T-cell (primary cell): ENCODE measurements at regions not wholly inside any gene's neighbourhood (a gene's known extent, or its start where the extent isn't known, plus 50 kb on each side); places are given as distances from the start of the nearest gene placed in this dataset.

Experiments used
- ATAC-seq, 4 experiments: fragments of 200-7000 bp in 3 of 4; fragments of 150-1000 bp in 1 of 4; cut with Tn5 transposase; replicated peaks in 1 of 4; 1 replicate in 3 of 4; 2 replicates in 1 of 4; pipeline ENCODE4 v1.10.0; 2021; ENCODE audit warnings: moderate library complexity in 3 of 4, mild to moderate bottlenecking in 2 of 4, moderate number of reproducible peaks in 1 of 4
- CTCF ChIA-PET, 2 donors: fragments of 300-600 bp; sonication (Branson Sonifier 250); formaldehyde crosslinking; loops; one replicate each; lab custom pipeline; 2022; ENCODE audit warnings: antibody characterized with exemption in 2 of 2; lab: Charles Lee
- POLR2A ChIA-PET, 2 donors: fragments of 300-600 bp; sonication (Branson Sonifier 250); formaldehyde crosslinking; loops; one replicate each; lab custom pipeline; 2022; ENCODE audit warnings: antibody characterized with exemption in 2 of 2; lab: Charles Lee
- DNase-seq, 35 experiments: peaks; one replicate each; pipeline versions ENCODE4 v3.0.0 to v3.0.0-alpha.2; 2013 to 2023
- H3K27ac ChIP-seq: one replicate; pipeline ENCODE4 v1.5.1; 2013; ENCODE audit warnings: low read length
- H3K27me3 ChIP-seq, 2 experiments: replicated peaks in 1 of 2; 1 replicate in 1 of 2; 2 replicates in 1 of 2; pipeline versions ENCODE4 v1.6.1 to v1.7.0; 2013; ENCODE audit warnings: low read length in 1 of 2, mixed read lengths in 1 of 2; ENCODE audit not compliant: control insufficient read depth in 2 of 2, insufficient read depth in 2 of 2; ENCODE audit errors: extremely low read depth in 1 of 2
- H3K36me3 ChIP-seq, 2 donors: 1 replicate in 1 of 2; 2 replicates in 1 of 2; pipeline versions ENCODE4 v1.6.1 to v1.7.0; 2013; ENCODE audit warnings: low read length in 1 of 2; ENCODE audit not compliant: control insufficient read depth in 2 of 2, insufficient read depth in 1 of 2; ENCODE audit errors: extremely low read depth in 1 of 2
- H3K4me1 ChIP-seq, 2 experiments: 1 replicate in 1 of 2; 2 replicates in 1 of 2; pipeline versions ENCODE4 v1.6.1 to v1.7.0; 2013; ENCODE audit warnings: low read length in 2 of 2, mixed read lengths in 1 of 2; ENCODE audit not compliant: insufficient read depth in 2 of 2, control insufficient read depth in 1 of 2; ENCODE audit errors: extremely low read depth in 1 of 2
- H3K4me3 ChIP-seq, 2 donors: 1 replicate in 1 of 2; 2 replicates in 1 of 2; pipeline versions ENCODE4 v1.5.1 to v1.7.0; 2013; ENCODE audit warnings: mild to moderate bottlenecking in 2 of 2, low read length in 1 of 2, moderate library complexity in 1 of 2; ENCODE audit not compliant: control insufficient read depth in 1 of 2; ENCODE audit errors: extremely low read depth in 1 of 2
- H3K9me3 ChIP-seq: 2 replicates; pipeline ENCODE4 v1.7.0; 2013
- H3K27ac Mint-ChIP-seq, 2 donors: one replicate each; pipeline ENCODE4 v1.8.0; 2020 to 2021; ENCODE audit warnings: mild to moderate bottlenecking in 2 of 2, mixed read lengths in 2 of 2
- H3K27me3 Mint-ChIP-seq, 2 donors: one replicate each; pipeline ENCODE4 v1.8.0; 2021 to 2022; ENCODE audit warnings: mixed read lengths in 2 of 2
- H3K36me3 Mint-ChIP-seq: one replicate; pipeline ENCODE4 v1.8.0; 2021; ENCODE audit warnings: mixed read lengths
- H3K4me1 Mint-ChIP-seq, 3 donors: one replicate each; pipeline ENCODE4 v1.8.0; 2020 to 2022; ENCODE audit warnings: mixed read lengths in 3 of 3, mild to moderate bottlenecking in 1 of 3
- H3K4me3 Mint-ChIP-seq, 3 donors: one replicate each; pipeline ENCODE4 v1.8.0; 2020 to 2022; ENCODE audit warnings: mild to moderate bottlenecking in 3 of 3, mixed read lengths in 3 of 3, moderate library complexity in 3 of 3
- H3K9me3 Mint-ChIP-seq, 3 donors: one replicate each; pipeline ENCODE4 v1.8.0; 2020 to 2022; ENCODE audit warnings: mixed read lengths in 3 of 3
- WGBS: methylation state at CpG from one replicate; pipeline ENCODE4 v1.1.5; 2013; ENCODE audit warnings: missing lambda C conversion rate; ENCODE audit not compliant: insufficient coverage; 5-methylcytosine and 5-hydroxymethylcytosine counted together

DNA sequence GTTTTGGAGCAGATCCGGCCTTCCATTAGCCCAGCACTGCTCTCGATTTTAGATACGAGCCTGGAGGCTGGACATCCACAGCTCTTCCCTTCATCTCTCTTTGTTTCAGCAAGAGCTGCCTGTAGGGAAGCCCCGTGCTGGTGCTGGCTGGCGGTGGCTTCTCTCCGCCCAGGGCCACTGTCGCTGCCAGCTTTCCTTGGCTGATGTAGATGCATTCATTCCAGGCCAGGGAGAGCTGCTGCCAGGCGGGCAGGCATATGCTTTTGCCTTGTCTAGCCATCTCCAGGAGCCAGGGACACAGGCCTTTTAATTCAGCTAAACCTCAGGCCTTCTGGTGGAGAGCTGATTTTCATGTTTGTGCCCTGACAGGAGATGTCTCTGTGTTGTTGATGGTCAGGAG lies 409.3 kb upstream of the CLINT1 start:
- Mint-ChIP-seq H3K4me3 (no peak overlapping the region), H3K27me3 (peaks cover 0 to 3% of the 10 kb centered on the region in 2 donors), H3K9me3 (peaks cover 4 to 12% (median 4%) of the 10 kb centered on the region in 3 donors), H3K36me3 (no peaks in the 10 kb centered on the region), H3K27ac (no peak overlapping the region), H3K4me1 (no peaks in the 10 kb centered on the region)
- ChIA-PET CTCF (no interaction called here), POLR2A (no interaction called here)
- H3K9me3 ChIP-seq, result no peaks in the 10 kb centered on the region
- DNase-seq (no peak), ATAC-seq (no peak)
- no peaks in the 10 kb centered on the region for H3K4me1 ChIP-seq
- no peaks in the 10 kb centered on the region for H3K27me3 ChIP-seq
- H3K36me3 ChIP-seq, result no peaks in the 10 kb centered on the region
- H3K4me3 ChIP-seq, result no peak overlapping the region
- H3K27ac ChIP-seq, result no peak overlapping the region
- 79% methylated on average over 7 of the region's 8 CpGs for WGBS

DNA sequence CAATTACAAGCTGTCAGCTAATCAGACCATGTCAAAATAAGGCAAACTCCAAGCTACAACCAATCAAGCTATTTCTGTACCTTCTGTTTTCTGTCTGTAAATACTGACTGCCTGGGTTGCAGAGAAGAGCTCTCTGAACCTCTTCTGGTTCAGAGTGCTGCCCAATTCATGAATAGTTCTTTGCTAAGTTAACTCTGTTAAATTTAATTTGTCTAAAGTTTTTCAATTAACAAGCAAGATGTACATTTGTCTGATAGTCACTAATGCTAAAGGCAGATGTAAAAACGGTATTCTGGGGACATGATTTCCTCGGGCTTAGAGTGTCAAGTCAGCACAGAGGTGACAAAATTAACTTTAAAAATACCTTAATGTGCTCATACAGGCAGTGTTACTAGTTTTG lies 408.3 kb upstream of the CLINT1 start:
- Mint-ChIP-seq H3K27ac (no peak overlapping the region), H3K27me3 (peaks cover 0 to 3% of the 10 kb centered on the region in 2 donors), H3K4me3 (no peak overlapping the region), H3K36me3 (no peaks in the 10 kb centered on the region), H3K9me3 (peaks cover 4 to 12% (median 4%) of the 10 kb centered on the region in 3 donors), H3K4me1 (no peaks in the 10 kb centered on the region)
- no peaks in the 10 kb centered on the region for H3K9me3 ChIP-seq
- H3K4me3 ChIP-seq, result no peak overlapping the region
- H3K27me3 ChIP-seq, result no peaks in the 10 kb centered on the region
- no CpG with 5 or more reads among the region's 2 CpGs for WGBS
- no peaks in the 10 kb centered on the region for H3K36me3 ChIP-seq
- DNase-seq (no peak), ATAC-seq (no peak)
- no peaks in the 10 kb centered on the region for H3K4me1 ChIP-seq
- ChIA-PET CTCF (no interaction called here), POLR2A (interaction anchor here in 1 of 2 donors (0.7 kb wide), 1 partner anchor 208 kb away, joined by 3 read pairs; no protein-coding TSS in a partner anchor)
- H3K27ac ChIP-seq, result no peak overlapping the region

DNA sequence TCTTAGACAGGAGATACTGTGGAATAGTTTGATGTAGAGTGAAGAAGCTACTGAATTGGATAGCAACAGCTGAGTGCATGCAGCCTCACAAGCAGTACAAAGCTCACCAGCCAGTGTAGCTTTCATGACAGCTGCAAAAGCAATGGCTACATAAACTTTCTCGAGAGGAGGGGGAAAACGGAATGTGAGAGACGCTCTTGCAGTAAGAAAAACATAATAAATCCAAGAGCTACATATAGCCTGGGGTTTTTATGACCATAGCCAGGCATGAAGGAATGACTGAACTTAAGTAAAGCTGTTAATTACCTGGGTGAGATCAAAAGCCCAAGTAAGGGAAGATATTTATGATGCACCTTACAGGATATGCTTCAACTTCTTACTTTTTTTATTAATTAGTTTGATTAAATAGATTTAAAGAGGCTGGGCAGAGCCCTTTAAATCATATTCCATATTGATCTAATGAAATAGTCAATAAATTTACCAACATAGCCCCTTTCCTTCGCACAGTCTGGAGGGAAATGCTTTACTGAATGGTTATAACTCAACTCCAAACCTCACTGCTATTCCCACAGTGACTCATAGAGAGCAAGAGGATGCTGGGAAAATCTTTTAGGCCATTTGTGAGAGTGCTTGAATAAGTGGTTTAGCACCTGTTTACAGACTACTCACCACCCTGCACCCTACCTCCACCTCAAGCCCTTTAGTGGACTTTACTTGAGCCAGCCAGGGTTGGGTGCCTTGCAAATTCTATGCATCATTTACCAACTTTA lies 407.2 kb upstream of the CLINT1 start:
- Histone ChIP-seq H3K4me1 (no peaks in the 10 kb centered on the region), H3K36me3 (no peaks in the 10 kb centered on the region), H3K27me3 (no peaks in the 10 kb centered on the region), H3K27ac (no peak overlapping the region), H3K9me3 (no peaks in the 10 kb centered on the region), H3K4me3 (no peak overlapping the region)
- H3K27me3 Mint-ChIP-seq, result peaks cover 0 to 3% of the 10 kb centered on the region in 2 donors
- ATAC-seq (no peak), DNase-seq (no peak)
- no peaks in the 10 kb centered on the region for H3K4me1 Mint-ChIP-seq
- H3K36me3 Mint-ChIP-seq, result no peaks in the 10 kb centered on the region
- WGBS, result no CpG with 5 or more reads among the region's 4 CpGs
- no peak overlapping the region for H3K4me3 Mint-ChIP-seq
- peaks cover 4 to 12% (median 4%) of the 10 kb centered on the region in 3 donors for H3K9me3 Mint-ChIP-seq
- CTCF ChIA-PET, result no interaction called here
- H3K27ac Mint-ChIP-seq, result no peak overlapping the region
- POLR2A ChIA-PET, result interaction anchor here in 1 of 2 donors (0.5 to 0.6 kb wide), 2 partner anchors 20 to 92 kb away, joined by 3 to 5 read pairs; no protein-coding TSS in a partner anchor

DNA sequence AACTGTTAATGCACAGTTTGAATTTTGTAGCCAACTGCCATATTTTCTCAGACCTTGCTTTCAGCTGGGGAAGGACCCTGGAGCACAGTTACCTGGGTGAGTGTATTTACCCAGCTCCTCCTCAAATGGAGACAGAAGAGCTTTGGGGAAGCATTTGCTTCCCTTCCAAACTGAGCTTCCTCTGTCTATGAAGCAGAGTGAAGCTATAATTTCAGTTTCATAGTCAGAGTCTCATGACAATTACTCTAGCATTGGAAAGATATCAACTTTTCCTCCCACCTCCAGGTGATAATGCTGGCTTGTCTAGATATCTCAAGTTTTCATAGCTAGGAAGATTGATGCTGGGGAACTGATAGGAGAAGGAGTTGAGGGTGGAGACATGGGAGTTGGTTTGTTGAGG lies 406.4 kb upstream of the CLINT1 start:
- H3K36me3 Mint-ChIP-seq, result no peaks in the 10 kb centered on the region
- POLR2A ChIA-PET, result interaction anchor here in 1 of 2 donors (0.6 kb wide), 1 partner anchor 20 kb away, joined by 3 read pairs; no protein-coding TSS in a partner anchor
- Histone ChIP-seq H3K27me3 (no peaks in the 10 kb centered on the region), H3K4me3 (no peak overlapping the region), H3K4me1 (no peaks in the 10 kb centered on the region), H3K36me3 (no peaks in the 10 kb centered on the region), H3K9me3 (no peaks in the 10 kb centered on the region), H3K27ac (no peak overlapping the region)
- DNase-seq (no peak), ATAC-seq (no peak)
- peaks cover 0 to 3% of the 10 kb centered on the region in 2 donors for H3K27me3 Mint-ChIP-seq
- CTCF ChIA-PET, result no interaction called here
- H3K4me1 Mint-ChIP-seq, result no peaks in the 10 kb centered on the region
- H3K4me3 Mint-ChIP-seq, result no peak overlapping the region
- no peak overlapping the region for H3K27ac Mint-ChIP-seq
- peaks cover 4 to 12% (median 4%) of the 10 kb centered on the region in 3 donors for H3K9me3 Mint-ChIP-seq

DNA sequence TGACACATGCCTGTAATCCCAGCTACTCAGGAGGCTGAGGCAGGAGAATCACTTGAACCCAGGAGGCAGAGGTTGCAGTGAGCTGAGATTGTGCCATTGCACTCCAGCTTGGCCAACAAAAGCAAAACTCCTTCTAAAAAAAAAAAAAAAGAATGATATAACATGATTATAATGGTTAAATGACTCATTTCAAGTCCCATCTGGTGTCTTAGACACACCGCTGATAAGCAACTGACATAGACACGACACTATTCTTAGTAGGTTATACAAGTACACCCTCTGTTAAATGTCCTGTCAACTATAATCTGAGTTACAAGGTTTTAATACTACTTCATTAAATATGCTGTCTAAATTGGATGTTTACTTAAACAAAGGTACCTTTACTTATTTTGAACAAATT lies 405.3 kb upstream of the CLINT1 start:
- H3K4me3 ChIP-seq, result no peak overlapping the region
- ATAC-seq, result no peak
- H3K4me1 ChIP-seq, result no peaks in the 10 kb centered on the region
- ChIA-PET CTCF (interaction anchor here in 1 of 2 donors (0.6 kb wide), 1 partner anchor 102 kb away, joined by 4 read pairs; no protein-coding TSS in a partner anchor), POLR2A (no interaction called here)
- H3K9me3 ChIP-seq, result no peaks in the 10 kb centered on the region
- no peaks in the 10 kb centered on the region for H3K4me1 Mint-ChIP-seq
- H3K36me3 ChIP-seq, result no peaks in the 10 kb centered on the region
- H3K4me3 Mint-ChIP-seq, result no peak overlapping the region
- no peak overlapping the region for H3K27ac ChIP-seq
- H3K36me3 Mint-ChIP-seq, result no peaks in the 10 kb centered on the region
- no peak for DNase-seq
- H3K27ac Mint-ChIP-seq, result no peak overlapping the region
- WGBS, result no CpG with 5 or more reads among the region's 2 CpGs
- peaks cover 4 to 12% (median 4%) of the 10 kb centered on the region in 3 donors for H3K9me3 Mint-ChIP-seq
- H3K27me3 ChIP-seq, result no peaks in the 10 kb centered on the region
- peaks cover 0 to 3% of the 10 kb centered on the region in 2 donors for H3K27me3 Mint-ChIP-seq

DNA sequence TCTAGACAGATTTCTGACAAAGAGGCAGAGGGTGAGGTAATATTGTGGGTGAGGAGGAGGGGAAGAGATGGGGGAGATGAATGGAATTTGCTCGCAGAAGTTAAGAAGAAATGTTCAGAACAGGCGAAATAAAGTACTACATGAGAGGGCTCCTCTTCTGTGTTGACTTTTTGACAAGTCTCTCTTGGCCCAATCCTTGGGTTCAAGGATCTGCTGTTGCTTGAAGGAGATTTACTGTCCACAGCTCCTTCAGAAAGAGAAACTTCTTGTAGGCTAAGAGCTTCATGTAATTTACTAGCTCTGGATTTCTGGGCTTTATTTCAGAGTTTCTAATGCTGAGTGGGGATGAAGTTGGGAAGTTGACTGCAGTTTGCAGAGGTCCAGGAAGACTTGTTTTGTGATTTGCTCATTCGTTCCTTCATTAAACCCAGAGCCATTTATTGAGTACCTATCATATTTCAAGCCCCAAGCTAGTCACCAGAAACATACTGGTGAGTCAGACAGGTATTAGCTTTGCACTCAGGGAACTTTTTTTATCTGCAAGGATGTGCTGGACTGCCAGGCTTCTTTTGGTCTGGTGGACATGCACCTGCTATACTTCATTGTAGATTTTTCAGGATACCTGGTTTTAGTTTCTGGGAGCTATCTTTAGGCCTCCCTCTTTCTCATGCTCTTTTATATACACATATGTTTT lies 402.9 kb upstream of the CLINT1 start:
- no peaks in the 10 kb centered on the region for H3K36me3 ChIP-seq
- ChIA-PET CTCF (no interaction called here), POLR2A (no interaction called here)
- no peaks in the 10 kb centered on the region for H3K27me3 ChIP-seq
- DNase-seq (no peak), ATAC-seq (no peak)
- H3K27me3 Mint-ChIP-seq, result peaks cover 0 to 3% of the 10 kb centered on the region in 2 donors
- no CpG with 5 or more reads among the region's 3 CpGs for WGBS
- H3K27ac ChIP-seq, result no peak overlapping the region
- no peaks in the 10 kb centered on the region for H3K4me1 ChIP-seq
- H3K4me1 Mint-ChIP-seq, result no peaks in the 10 kb centered on the region
- no peaks in the 10 kb centered on the region for H3K9me3 ChIP-seq
- no peak overlapping the region for H3K27ac Mint-ChIP-seq
- no peak overlapping the region for H3K4me3 Mint-ChIP-seq
- H3K9me3 Mint-ChIP-seq, result peaks cover 1 to 2% (median 1%) of the 10 kb centered on the region in 3 donors
- H3K4me3 ChIP-seq, result no peak overlapping the region
- no peaks in the 10 kb centered on the region for H3K36me3 Mint-ChIP-seq
